Activated naive CD4-positive, alpha-beta T cell treated with anti-CD3 and anti-CD28 coated beads, Interleukin-2, amount 50 U/mL, for 16 hours (primary cell): ENCODE measurements at regions not wholly inside any gene's neighbourhood (a gene's known extent, or its start where the extent isn't known, plus 50 kb on each side); places are given as distances from the start of the nearest gene placed in this dataset.

Experiments
- DNase-seq: peaks from one replicate; pipeline ENCODE4 v3.0.0-alpha.2; 2020

- no peak for DNase-seq
Measured at GRCh38 chr2:220310451-220310861, 683.0 kb downstream of the SLC4A3 start.

DNA sequence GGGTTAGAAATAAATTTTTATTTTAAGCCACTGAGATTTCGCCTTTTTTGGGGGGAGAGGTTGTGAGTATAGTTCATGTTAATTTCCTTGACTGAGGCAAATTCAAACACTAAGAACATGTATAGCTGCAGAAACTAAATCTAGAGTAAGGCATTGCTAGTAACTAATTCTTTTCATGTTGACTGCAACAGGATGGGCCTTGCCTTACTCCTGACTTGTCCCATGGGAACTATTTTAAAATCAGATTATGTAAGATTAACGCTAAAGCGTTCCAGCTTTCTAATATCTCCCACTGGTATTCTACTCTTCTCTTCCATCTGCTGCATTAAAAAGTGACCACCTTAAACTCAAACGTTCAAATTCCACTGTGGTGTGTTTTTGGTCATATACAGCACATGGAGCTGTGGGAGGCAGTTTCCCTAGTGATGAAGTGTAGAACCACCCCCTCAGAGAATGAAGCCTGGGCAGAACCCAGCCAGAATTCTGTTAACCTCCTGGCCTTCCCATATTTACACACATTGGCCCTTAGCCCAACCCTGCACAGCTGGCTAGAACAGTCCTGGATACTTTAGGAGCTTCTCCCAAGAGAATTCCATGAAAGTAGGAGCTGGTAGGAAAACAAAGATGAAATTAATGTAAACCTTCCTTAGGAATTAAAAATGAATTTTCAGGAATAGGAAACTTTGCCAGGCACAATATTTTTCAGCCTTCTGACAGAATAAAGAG lies 687.8 kb downstream of the SLC4A3 start:
- no peak for DNase-seq

DNA sequence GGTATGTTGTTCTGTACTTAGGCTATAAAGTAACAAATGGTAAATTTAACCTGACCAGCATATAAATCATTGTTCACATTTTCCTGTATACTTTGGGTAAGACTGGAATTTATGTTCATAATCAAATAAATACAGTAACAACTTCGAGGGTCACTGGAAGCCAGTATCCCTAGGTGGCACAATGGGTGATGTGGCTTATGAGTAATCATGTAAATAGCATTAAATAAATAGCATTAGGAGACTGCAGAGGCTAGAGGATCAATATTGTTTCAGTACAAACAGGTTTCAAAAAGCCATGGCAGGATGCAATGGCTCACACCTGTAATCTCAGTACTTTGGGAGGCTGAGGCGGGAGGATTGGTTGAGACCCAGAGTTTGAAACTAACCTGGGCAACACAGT lies 690.6 kb downstream of the SLC4A3 start:
- DNase-seq, result no peak

- no peak for DNase-seq
Measured at GRCh38 chr2:220318508-220318907, 691.1 kb downstream of the SLC4A3 start.

DNA sequence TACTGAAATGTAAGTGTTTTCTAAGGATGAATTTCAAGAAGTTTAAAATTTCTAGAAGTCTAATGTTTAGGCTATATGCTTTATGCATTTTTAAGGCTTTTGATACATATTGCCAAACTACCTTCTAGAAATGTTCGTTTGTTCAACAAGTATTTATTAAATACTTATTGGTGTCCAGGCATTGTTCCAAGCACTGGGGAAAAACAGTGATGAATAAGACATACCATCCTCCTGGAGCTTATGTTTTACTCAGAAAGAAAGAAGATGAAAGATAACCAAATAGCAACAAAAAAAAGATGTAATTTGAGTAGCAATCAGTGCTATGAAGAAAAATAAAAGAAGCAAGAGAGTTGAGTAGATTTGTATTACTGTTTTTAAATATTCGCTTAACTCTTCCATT lies 692.9 kb downstream of the SLC4A3 start:
- DNase-seq, result no peak

GRCh38 chr2:220332886-220333285 lies 705.5 kb downstream of the SLC4A3 start:
- DNase-seq, result no peak

DNA sequence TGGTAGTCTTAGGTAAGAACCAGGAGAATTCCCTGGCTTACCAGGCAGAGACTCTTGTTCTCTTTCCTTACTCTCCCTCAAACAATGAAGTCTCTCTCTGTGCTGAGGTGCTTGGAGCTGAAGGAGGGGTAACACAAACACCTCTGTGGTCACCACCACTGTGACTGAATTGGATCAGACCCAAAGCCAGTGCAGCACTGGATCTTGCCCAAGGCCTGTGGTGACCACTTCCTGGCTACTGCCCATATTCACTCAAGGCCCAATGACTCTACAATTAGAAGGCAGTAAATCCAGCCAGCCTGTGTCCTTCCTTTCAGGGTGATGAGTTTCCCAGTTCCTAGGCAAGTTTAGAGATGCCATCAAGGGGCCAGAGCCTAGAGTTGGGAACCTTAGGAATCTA lies 706.8 kb downstream of the SLC4A3 start:
- DNase-seq, result no peak

- DNase-seq, result no peak
Measured at GRCh38 chr2:220334871-220335590, 707.6 kb downstream of the SLC4A3 start.

DNA sequence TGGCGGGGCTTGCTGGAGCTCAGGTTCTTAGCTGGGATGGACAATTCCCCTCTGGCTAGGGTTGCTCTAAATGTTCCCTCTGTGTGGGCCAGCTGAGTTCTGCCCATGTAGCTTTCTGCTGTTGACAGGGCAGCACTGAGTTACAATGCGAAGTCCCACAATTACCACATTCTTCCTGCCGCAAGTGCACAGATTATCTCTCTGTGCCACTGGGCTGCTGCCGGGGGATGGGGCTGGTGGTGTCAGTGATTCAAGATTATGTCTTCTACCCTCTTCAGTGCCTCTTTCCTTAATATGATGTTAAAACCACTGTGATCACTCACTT lies 708.1 kb downstream of the SLC4A3 start:
- DNase-seq, result no peak

- DNase-seq, result no peak
Measured at GRCh38 chr2:220336771-220337170, 709.3 kb downstream of the SLC4A3 start.

DNA sequence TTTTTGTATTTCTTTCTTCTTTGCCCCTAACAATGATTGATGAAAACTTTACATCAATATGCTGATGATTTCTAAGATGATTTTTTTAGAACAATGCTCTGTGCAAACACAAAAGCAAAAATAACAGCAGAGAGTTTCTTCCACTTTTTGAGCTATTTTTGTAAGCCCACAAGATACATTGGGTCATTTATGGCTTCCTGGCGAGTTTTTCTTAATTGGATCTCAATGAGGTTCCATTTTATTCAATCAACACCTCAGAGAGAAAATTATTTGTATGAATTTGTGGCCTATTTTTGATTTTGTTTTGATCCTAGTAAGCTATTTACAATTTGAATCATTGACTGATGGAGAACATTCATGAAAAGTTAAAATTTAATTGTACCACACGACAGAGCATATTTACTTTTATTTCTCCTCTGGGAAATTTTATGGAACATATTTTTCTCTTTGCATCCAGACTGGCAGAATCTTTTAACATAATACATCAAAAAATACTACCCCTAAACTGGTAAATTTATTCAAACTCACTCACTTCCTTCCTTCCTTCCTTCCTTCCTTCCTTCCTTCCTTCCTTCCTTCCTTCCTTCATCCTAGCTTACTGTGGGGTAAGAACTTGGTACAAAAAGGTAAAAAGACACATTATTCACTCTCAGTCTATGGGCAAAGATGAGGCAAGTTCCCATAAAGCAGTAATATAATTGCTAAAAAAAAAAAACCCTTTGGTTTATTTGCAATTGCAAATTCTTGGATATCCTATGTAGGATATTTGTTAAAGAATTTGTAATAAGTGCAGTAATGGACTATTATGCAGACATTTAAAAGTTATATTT lies 710.4 kb downstream of the SLC4A3 start:
- DNase-seq, result no peak

DNA sequence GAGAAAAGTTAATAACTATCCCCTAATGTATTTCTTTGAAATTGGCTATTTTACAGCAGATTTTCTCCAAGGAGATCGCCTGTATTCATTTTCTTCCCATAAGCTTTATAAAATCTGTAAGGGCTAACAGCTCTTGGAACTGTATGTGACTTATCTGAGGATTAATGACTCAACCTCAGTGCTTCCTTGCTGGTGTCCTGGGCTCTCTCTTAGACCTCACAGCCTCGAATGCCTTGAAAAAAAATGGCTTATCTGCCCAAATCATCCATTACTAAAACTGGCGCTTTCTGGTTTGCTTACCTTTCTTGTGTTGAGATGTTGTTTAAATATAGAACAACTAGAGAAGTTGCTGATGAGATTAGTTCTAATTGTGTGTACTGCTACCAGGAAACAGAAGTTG lies 713.6 kb downstream of the SLC4A3 start:
- DNase-seq, result no peak

- no peak for DNase-seq
Measured at GRCh38 chr2:220346919-220347318, 719.5 kb downstream of the SLC4A3 start.

DNA sequence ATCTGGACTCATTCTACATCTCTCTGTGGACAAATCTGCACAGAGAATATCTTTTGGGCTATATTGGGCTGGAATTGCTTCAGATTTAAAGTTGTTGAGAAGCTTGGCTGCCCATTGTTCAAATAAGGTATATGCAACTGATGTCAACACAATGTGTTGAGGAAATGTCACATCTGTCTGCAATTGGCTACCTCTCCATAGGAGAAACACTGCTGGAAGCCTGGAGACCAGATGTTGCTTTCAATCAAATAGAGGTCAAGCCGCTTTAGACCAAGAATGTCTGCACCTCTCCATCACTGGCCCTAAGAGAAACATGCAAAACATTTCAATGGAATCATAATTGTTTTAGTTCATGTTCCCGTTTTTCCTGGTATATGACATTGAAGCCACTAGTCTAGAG lies 720.2 kb downstream of the SLC4A3 start:
- no peak for DNase-seq

GRCh38 chr2:220348206-220348605 lies 720.8 kb downstream of the SLC4A3 start:
- no peak for DNase-seq

- no peak for DNase-seq
Measured at GRCh38 chr2:220353897-220354296, 726.5 kb downstream of the SLC4A3 start.

DNA sequence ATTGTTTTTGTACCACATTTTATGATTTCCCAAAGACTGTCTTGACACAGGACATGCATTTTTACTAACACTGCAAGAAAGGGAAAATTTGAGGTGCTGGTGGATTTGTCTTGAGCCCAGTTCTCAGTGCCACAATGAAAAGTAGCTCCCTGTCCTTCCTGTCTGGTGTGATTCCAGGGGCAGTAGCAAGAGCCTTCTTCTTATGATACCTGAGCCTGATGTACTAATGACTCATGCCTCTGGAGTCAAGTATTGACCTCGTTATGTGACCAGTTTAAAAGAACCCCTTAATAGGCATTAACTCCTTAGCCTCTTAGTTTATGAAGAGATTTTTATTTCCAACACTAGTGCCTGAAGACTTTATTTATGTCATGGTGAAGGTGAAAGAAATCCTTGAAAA lies 728.6 kb downstream of the SLC4A3 start:
- DNase-seq, result no peak

- DNase-seq, result no peak
Measured at GRCh38 chr2:220365023-220365422, 737.6 kb downstream of the SLC4A3 start.

DNA sequence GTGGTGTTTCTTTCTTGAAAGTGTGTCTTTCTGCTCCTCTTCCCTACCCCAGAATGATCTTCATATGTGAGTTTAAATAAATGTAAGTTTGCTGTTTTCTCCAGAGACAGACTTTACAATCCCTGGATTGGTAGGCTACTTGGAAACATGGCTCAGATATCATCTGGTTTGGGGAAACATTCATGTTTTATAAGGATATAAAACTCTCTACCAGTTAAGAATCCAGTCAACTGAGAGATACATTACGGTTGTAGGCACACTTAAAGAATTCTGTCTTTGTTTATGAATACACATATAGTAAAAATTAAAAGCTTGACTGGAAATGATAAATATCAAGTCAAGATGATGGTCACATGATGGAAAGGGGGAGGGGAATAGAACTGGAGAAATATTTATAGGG lies 739.3 kb downstream of the SLC4A3 start:
- no peak for DNase-seq

- DNase-seq, result no peak
Measured at GRCh38 chr2:220370764-220371163, 743.3 kb downstream of the SLC4A3 start.

DNA sequence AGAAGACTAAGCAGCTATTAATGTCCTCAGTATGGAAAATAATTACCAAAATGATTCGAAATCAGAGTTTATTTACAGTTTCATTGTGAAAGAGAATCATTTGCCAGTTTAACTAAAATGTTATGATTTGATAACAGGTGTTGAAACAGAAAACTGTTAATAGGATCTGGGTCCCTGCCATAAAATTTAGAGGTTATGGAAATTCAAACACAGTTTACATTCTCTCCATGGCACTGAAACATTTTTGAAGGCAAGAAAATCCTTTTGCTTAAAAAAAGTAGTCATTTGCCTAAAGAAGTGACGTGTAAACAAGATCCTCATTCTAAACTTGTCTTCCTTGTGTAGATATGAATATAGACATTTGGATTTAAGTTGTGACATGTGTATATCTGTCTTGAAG lies 743.8 kb downstream of the SLC4A3 start:
- no peak for DNase-seq

- DNase-seq, result no peak
Measured at GRCh38 chr2:220373878-220374277, 746.4 kb downstream of the SLC4A3 start.

GRCh38 chr2:220374282-220374681 lies 746.9 kb downstream of the SLC4A3 start:
- no peak for DNase-seq
